H9 (cell line): ENCODE measurements at regions not wholly inside any gene's neighbourhood (a gene's known extent, or its start where the extent isn't known, plus 50 kb on each side); places are given as distances from the start of the nearest gene placed in this dataset.

Source experiments
- DNase-seq: peaks from one replicate; pipeline ENCODE4 v3.0.0-alpha.2; 2017
- H2AFZ ChIP-seq: one replicate; pipeline ENCODE4 v1.6.1; 2013; ENCODE audit warnings: mild to moderate bottlenecking, low read length, control low read depth, moderate library complexity
- H2AK5ac ChIP-seq: 2 replicates; pipeline ENCODE4 v1.6.1; 2013; ENCODE audit warnings: low read length, control low read depth, mixed read lengths; ENCODE audit not compliant: insufficient read length
- H2BK120ac ChIP-seq: one replicate; pipeline ENCODE4 v1.6.1; 2013; ENCODE audit warnings: low read depth, mild to moderate bottlenecking, low read length, control low read depth, inconsistent platforms; ENCODE audit not compliant: poor library complexity, severe bottlenecking
- H2BK12ac ChIP-seq: 2 replicates; pipeline ENCODE4 v1.6.1; 2013; ENCODE audit warnings: low read length, control low read depth, mixed read lengths, low read depth; ENCODE audit not compliant: insufficient read length
- H2BK15ac ChIP-seq: 2 replicates; pipeline ENCODE4 v1.6.1; 2013; ENCODE audit warnings: low read depth, low read length, control low read depth
- H2BK20ac ChIP-seq: one replicate; pipeline ENCODE4 v1.6.1; 2013; ENCODE audit warnings: low read depth, mild to moderate bottlenecking, low read length, control low read depth, inconsistent platforms; ENCODE audit not compliant: poor library complexity, severe bottlenecking
- H2BK5ac ChIP-seq: 2 replicates; pipeline ENCODE4 v1.6.1; 2013; ENCODE audit warnings: low read length, control low read depth, mixed read lengths; ENCODE audit not compliant: insufficient read length
- H3K14ac ChIP-seq: 2 replicates; pipeline ENCODE4 v1.6.1; 2013; ENCODE audit warnings: low read length, control low read depth; ENCODE audit not compliant: insufficient read depth
- H3K18ac ChIP-seq: 2 replicates; pipeline ENCODE4 v1.6.1; 2013; ENCODE audit warnings: low read depth, mild to moderate bottlenecking, mixed read lengths, low read length, control low read depth; ENCODE audit not compliant: insufficient read length
- H3K23ac ChIP-seq: 2 replicates; pipeline ENCODE4 v1.6.1; 2013; ENCODE audit warnings: low read length, control low read depth, mixed read lengths, low read depth; ENCODE audit not compliant: insufficient read length
- H3K23me2 ChIP-seq: 2 replicates; pipeline ENCODE4 v1.6.1; 2013; ENCODE audit warnings: low read depth, mild to moderate bottlenecking, mixed read lengths, low read length, control low read depth; ENCODE audit not compliant: insufficient read length, poor library complexity, severe bottlenecking
- H3K27ac ChIP-seq: 2 replicates; pipeline ENCODE4 v1.5.1; 2013; ENCODE audit warnings: low read length, control low read depth, mixed read lengths, low read depth; ENCODE audit not compliant: insufficient read length
- H3K27me3 ChIP-seq: 2 replicates; pipeline ENCODE4 v1.6.1; 2013; ENCODE audit warnings: low read length, control low read depth, inconsistent platforms; ENCODE audit not compliant: insufficient read depth
- H3K4ac ChIP-seq: 2 replicates; pipeline ENCODE4 v1.6.1; 2013; ENCODE audit warnings: low read depth, mild to moderate bottlenecking, control low read depth, inconsistent platforms, low read length, moderate library complexity
- H3K4me1 ChIP-seq: 2 replicates; pipeline ENCODE4 v1.6.1; 2013; ENCODE audit warnings: low read length, control low read depth, inconsistent platforms; ENCODE audit not compliant: insufficient read depth
- H3K4me2 ChIP-seq: 2 replicates; pipeline ENCODE4 v1.6.1; 2013; ENCODE audit warnings: low read length, control low read depth, mixed read lengths; ENCODE audit not compliant: insufficient read length, insufficient read depth
- H3K56ac ChIP-seq: 2 replicates; pipeline ENCODE4 v1.6.1; 2013; ENCODE audit warnings: low read depth, mild to moderate bottlenecking, mixed read lengths, low read length, control low read depth; ENCODE audit not compliant: insufficient read length
- H3K79me1 ChIP-seq: 2 replicates; pipeline ENCODE4 v1.6.1; 2013; ENCODE audit warnings: low read depth, mild to moderate bottlenecking, moderate library complexity, low read length, control low read depth, inconsistent platforms; ENCODE audit not compliant: insufficient read depth, poor library complexity, severe bottlenecking
- H3K79me2 ChIP-seq: 2 replicates; pipeline ENCODE4 v1.6.1; 2013; ENCODE audit warnings: low read length, control low read depth, inconsistent platforms; ENCODE audit not compliant: insufficient read depth
- H3K9ac ChIP-seq: 2 replicates; pipeline ENCODE4 v1.6.1; 2013; ENCODE audit warnings: low read length, control low read depth, mixed read lengths; ENCODE audit not compliant: insufficient read length; ENCODE audit errors: extremely low read depth
- H3K9me3 ChIP-seq: one replicate; pipeline ENCODE4 v1.6.1; 2013; ENCODE audit warnings: low read depth, low read length, inconsistent platforms; ENCODE audit not compliant: control insufficient read depth
- H3T11ph ChIP-seq: one replicate; pipeline ENCODE4 v1.6.1; 2013; ENCODE audit warnings: mild to moderate bottlenecking, low read length, control low read depth, inconsistent platforms
- H4K20me1 ChIP-seq: one replicate; pipeline ENCODE4 v1.6.1; 2013; ENCODE audit not compliant: control insufficient read depth, insufficient read length, insufficient read depth
- H4K5ac ChIP-seq: 2 replicates; pipeline ENCODE4 v1.6.1; 2013; ENCODE audit warnings: low read depth, mild to moderate bottlenecking, mixed read lengths, low read length, control low read depth; ENCODE audit not compliant: insufficient read length
- H4K8ac ChIP-seq: replicated peaks from 2 replicates; pipeline ENCODE4 v1.6.1; 2013; ENCODE audit warnings: low read length, control low read depth, mixed read lengths, low read depth; ENCODE audit not compliant: insufficient read length
- H4K91ac ChIP-seq: 2 replicates; pipeline ENCODE4 v1.6.1; 2013; ENCODE audit warnings: low read depth, mild to moderate bottlenecking, moderate library complexity, mixed read lengths, low read length, control low read depth; ENCODE audit not compliant: insufficient read length
- H3K27ac Mint-ChIP-seq, 3 experiments: 2 replicates in 2 of 3; 3 replicates in 1 of 3; pipeline ENCODE4 v1.8.0; 2020 to 2021; ENCODE audit warnings: mixed read lengths in 3 of 3, mild to moderate bottlenecking in 1 of 3, moderate library complexity in 1 of 3
- H3K27me3 Mint-ChIP-seq: 2 replicates; pipeline ENCODE4 v1.8.0; 2021; ENCODE audit warnings: low read depth, mild to moderate bottlenecking, moderate library complexity, mixed read lengths
- H3K36me3 Mint-ChIP-seq, 3 experiments: 2 replicates in 2 of 3; 3 replicates in 1 of 3; pipeline ENCODE4 v1.8.0; 2020 to 2021; ENCODE audit warnings: low read depth in 3 of 3, mixed read lengths in 3 of 3; ENCODE audit not compliant: insufficient read depth in 1 of 3
- H3K4me1 Mint-ChIP-seq, 2 experiments: 2 replicates each; pipeline ENCODE4 v1.8.0; 2020; ENCODE audit warnings: mixed read lengths in 2 of 2
- H3K4me3 Mint-ChIP-seq, 2 experiments: 2 replicates in 1 of 2; 3 replicates in 1 of 2; pipeline ENCODE4 v1.8.0; 2020 to 2021; ENCODE audit warnings: mild to moderate bottlenecking in 2 of 2, mixed read lengths in 2 of 2, moderate library complexity in 1 of 2
- H3K9me3 Mint-ChIP-seq, 2 experiments: 2 replicates in 1 of 2; 3 replicates in 1 of 2; pipeline ENCODE4 v1.8.0; 2020; ENCODE audit warnings: mild to moderate bottlenecking in 2 of 2, mixed read lengths in 2 of 2, moderate library complexity in 1 of 2
- CTCF ChIP-seq: fragments of 200-600 bp; sonication (generic); conservative IDR thresholded peaks from 3 replicates; pipeline ENCODE4 v1.8.0; 2021; ENCODE audit warnings: antibody characterized with exemption, mild to moderate bottlenecking
- WGBS: extraction: QIAGEN DNeasy Blood & Tissue Kit; methylation state at CpG from one replicate; pipeline ENCODE4 v1.1.7; 2013; ENCODE audit warnings: missing lambda C conversion rate, low lambda C conversion rate, mixed read lengths; ENCODE audit not compliant: insufficient read length; ENCODE audit errors: extremely low coverage; 5-methylcytosine and 5-hydroxymethylcytosine counted together

- Histone ChIP-seq H4K8ac (no peak overlapping the region), H3K4me1 (no peaks in the 10 kb centered on the region), H3K79me2 (no peaks in the 10 kb centered on the region), H2BK120ac (no peak overlapping the region), H3K23ac (no peak overlapping the region), H4K91ac (no peak overlapping the region), H2AFZ (no peak overlapping the region), H2BK12ac (no peak overlapping the region), H2BK15ac (no peak overlapping the region), H2BK5ac (no peak overlapping the region), H3K4me2 (no peak overlapping the region), H3K9ac (no peak overlapping the region), H3K27ac (no peak overlapping the region), H3K14ac (no peak overlapping the region), H3K27me3 (no peaks in the 10 kb centered on the region), H3T11ph (no peak overlapping the region), H3K56ac (no peak overlapping the region), H2BK20ac (no peak overlapping the region), H4K5ac (no peak overlapping the region), H3K4ac (no peak overlapping the region), H2AK5ac (no peak overlapping the region), H3K23me2 (no peaks in the 10 kb centered on the region), H3K79me1 (no peaks in the 10 kb centered on the region), H3K18ac (no peak overlapping the region), H4K20me1 (no peaks in the 10 kb centered on the region), H3K9me3 (no peaks in the 10 kb centered on the region)
- TF ChIP-seq CTCF: no peak
- Mint-ChIP-seq H3K9me3 (peaks cover 16 to 18% of the 10 kb centered on the region in 2 experiments), H3K4me3 (no peak overlapping the region), H3K27me3 (peaks cover 23% of the 10 kb centered on the region), H3K4me1 (peaks cover 10% of the 10 kb centered on the region in 2 experiments), H3K36me3 (peaks cover 0 to 16% (median 3%) of the 10 kb centered on the region in 3 experiments; a peak in 4 of 7 replicates), H3K27ac (no peak overlapping the region; a peak in 1 of 7 replicates)
- WGBS: no CpG with 5 or more reads among the region's 2 CpGs
- DNase-seq: no peak
These were observed 245.9 kb downstream of the PRDM2 start for GRCh38 chr1:13945856-13946255.
